GM12892 (cell line): ENCODE measurements at regions not wholly inside any gene's neighbourhood (a gene's known extent, or its start where the extent isn't known, plus 50 kb on each side); places are given as distances from the start of the nearest gene placed in this dataset.

Source experiments
- DNase-seq: peaks from one replicate; pipeline ENCODE4 v3.0.0; 2011; ENCODE audit not compliant: insufficient read length
- FAIRE-seq: peaks from 2 replicates; lab custom pipeline; 2011; peaks lifted over from hg19 to GRCh38; lab: Jason Lieb, UNC
- POLR2A ChIP-seq: IDR thresholded peaks from 2 replicates; pipeline ENCODE4 v1.6.1; 2011; ENCODE audit warnings: low read depth, low read length, control low read depth
- POLR2AphosphoS5 ChIP-seq: IDR thresholded peaks from 2 replicates; pipeline ENCODE4 v1.6.1; 2011; ENCODE audit warnings: low read depth, low read length, control low read depth
- TAF1 ChIP-seq: IDR thresholded peaks from 2 replicates; pipeline ENCODE4 v1.6.1; 2011; ENCODE audit warnings: low read depth, mild to moderate bottlenecking, control low read depth, low read length, borderline replicate concordance

DNA sequence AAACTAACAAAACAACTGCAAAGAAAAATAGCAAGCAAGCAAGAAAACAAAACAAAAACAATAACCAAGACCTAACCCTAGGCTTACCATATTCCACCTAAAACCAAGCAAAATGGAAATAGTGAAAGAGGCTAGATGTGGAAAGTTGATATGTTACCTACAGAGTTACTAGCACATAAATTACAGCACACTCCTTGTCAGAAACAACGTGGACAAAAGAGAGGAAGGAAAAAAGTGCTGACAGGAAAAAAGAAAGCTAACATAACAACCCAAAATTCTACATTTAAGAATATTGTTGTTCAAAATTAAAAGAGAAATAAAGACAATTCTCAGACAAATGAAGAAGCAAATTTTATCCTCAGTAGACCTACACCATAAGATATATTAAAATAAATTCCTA lies 812.8 kb upstream of the NUDT12 start:
- no peak for TF ChIP-seq POLR2AphosphoS5
- TF ChIP-seq TAF1 = no peak
- TF ChIP-seq POLR2A = no peak
- DNase-seq = no peak
- no peak for FAIRE-seq

DNA sequence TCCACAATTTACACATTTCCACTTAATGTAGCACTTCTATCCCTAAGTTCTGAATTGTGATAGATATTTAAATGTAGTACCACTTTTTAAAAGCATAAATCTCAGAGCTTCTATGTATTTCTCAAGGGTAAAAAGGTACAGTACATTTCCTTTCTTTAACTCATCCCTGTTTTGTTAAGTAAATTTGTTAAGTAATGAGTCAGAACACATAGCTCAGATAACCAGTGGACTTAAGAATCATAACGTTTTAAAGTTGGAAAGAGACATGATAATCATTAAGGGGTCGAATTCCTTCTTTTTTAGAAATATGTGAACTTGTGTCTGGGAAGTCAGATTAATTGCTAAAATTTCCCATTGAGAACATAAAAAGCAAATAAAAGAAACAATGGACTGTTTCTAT lies 810.2 kb upstream of the NUDT12 start:
- FAIRE-seq = no peak
- DNase-seq = no peak
- TF ChIP-seq POLR2AphosphoS5 = no peak
- no peak for TF ChIP-seq TAF1

DNA sequence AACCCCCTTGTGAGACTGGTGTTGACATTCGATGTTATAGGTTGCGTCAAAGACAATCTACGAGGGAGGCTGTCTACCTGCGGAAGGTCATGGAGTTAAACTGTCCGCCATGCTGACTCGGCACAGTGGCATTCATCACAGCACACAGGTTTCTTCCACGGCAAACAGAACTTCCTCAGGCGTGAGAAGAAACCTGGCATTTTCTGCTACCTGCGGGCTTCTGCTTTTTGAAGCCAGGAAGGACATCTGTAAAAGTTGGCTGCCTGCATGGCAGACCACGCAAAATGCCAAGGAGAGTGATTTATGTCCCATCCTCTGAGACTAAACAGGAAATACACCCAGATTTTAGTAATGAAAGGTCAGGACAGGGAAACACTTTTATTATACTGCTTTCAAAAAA lies 809.8 kb upstream of the NUDT12 start:
- no peak for DNase-seq
- TF ChIP-seq POLR2AphosphoS5 = no peak
- no peak for TF ChIP-seq POLR2A
- no peak for FAIRE-seq

DNA sequence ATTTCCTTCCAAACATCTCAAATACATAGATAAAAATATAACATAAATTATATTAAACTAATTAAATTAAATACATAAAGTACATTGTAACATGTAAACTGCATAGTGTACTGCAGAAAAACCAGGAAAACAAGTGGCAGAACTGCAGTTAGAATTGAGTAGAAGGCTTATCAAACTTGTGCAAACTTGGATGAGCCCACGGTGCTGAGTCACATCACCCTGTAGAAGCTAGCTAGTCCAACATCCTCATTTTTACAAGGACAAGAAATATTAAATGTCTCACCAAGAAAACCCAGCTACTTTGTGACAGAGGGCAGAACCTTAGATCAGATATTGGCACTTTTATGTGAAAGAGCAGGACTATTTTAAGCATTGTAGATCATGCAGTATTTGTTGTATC lies 807.9 kb upstream of the NUDT12 start:
- no peak for DNase-seq
- no peak for FAIRE-seq
- TF ChIP-seq POLR2AphosphoS5 (no peak), POLR2A (no peak), TAF1 (no peak)

DNA sequence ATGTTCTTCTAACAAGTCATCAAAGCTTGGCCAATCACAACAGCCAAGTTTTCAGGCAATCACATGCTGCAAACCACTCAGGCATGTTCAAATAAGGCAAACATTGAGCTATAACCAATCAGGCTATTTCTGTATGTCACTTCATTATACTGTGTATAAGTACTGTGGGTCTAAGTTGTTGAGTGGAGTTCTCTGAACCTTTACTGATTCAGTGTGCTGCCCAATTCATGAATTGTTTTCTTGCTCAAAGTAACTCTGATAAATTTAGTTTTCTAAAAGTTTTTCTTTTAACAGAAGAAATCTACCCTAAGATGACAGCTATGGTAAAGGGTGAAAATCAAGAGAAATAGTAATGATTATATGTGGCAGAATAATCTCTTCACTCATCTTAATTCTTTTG lies 805.4 kb upstream of the NUDT12 start:
- DNase-seq (no peak), FAIRE-seq (no peak)
- TF ChIP-seq TAF1 = no peak
- TF ChIP-seq POLR2AphosphoS5 = no peak
- no peak for TF ChIP-seq POLR2A

DNA sequence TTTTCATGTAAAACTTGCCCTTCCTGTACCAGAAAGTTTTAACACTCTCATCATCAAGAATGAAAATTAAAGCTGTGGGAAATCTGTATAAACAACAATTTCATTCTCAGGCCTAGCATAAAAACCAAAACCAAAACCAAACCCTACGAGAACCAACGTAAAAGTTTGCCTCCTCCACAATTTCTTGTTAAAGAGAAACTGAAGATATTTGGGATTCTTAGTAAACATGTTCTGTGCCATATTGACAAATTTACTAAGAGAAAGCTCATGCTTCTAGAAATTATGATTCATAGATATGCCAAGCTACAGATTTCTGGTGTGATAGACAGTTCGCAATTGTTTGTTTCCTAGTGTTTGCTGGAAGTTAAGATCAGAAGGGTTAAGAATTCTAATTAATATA lies 801.0 kb upstream of the NUDT12 start:
- DNase-seq (no peak), FAIRE-seq (no peak)
- TF ChIP-seq TAF1 (no peak), POLR2AphosphoS5 (no peak), POLR2A (no peak)

DNA sequence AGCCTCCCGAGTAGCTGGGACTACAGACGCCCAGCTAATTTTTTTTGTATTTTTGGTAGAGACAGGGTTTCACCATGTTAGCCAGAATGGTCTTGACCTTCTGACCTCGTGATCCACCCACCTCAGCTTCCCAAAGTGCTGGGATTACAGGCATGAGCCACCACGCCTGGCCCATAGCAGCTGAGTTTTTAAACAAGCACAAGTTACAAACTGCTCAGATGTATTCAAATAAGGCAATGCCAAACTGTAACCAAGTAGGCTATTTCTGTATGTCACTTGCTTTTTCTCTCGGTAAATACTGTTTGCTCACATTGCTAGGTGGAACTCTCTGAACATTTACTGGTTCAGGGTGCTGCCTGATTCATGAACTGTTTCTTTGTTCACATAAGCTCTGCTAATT lies 799.3 kb upstream of the NUDT12 start:
- DNase-seq (no peak), FAIRE-seq (no peak)
- no peak for TF ChIP-seq POLR2A

DNA sequence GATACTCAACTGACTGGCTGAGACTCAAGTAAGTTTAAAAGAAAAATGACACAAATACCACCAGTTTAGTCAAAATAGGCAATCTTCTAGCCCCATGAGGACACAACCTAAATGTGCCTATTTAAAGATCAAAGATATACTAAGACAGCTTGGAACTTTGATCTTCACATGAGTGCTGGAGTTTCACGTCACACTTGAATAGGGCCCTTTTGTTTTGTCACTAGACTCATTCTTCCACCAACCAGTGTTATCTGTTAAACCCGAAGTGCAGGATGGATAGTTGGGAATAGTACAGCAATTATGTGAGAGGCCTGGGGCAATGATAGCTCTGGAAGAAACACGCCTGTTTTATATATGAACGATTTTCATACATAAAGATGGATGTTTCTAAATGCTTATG lies 792.8 kb upstream of the NUDT12 start:
- no peak for FAIRE-seq
- TF ChIP-seq POLR2A (no peak), TAF1 (no peak), POLR2AphosphoS5 (no peak)
- no peak for DNase-seq

DNA sequence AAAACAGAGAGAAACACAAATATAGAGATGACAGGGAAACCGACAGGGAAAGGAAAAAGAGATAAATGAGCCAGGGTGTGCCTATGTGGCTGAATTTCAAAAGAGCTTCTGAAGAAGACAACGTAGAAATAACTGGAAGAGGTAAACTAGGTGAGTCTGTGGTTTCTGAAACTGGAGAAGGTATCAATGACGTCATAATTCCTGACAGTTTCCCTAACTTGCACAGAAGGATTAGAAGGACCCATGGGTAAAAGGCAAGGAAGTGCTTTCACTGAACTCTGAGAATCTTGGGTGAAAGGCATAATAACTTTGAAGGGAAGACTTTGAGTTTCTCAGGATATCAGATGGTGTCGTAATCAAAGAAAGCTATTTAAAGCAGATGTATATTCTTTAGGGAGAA lies 790.8 kb upstream of the NUDT12 start:
- FAIRE-seq (no peak), DNase-seq (no peak)
- no peak for TF ChIP-seq POLR2AphosphoS5
- no peak for TF ChIP-seq POLR2A
- TF ChIP-seq TAF1 = no peak

DNA sequence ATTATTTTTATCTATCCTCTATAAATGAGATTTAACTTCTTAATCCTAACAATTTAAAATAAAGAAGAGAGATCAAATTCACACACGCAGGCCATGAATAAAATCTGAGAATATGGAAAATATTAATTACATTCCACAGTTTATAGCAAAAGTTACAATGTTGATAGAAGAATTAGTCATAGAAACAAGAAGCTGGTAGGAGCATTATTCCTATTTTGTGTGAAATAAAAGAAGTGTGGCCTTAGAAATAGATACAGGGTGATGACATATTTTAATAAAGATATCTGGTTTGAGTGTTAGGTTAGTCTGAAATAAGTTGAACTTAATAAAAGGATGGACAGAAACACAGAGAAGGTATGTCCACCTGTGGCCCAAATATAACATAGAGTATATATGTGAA lies 790.4 kb upstream of the NUDT12 start:
- no peak for TF ChIP-seq POLR2A
- TF ChIP-seq POLR2AphosphoS5 = no peak
- TF ChIP-seq TAF1 = no peak
- FAIRE-seq = no peak
- DNase-seq = no peak

DNA sequence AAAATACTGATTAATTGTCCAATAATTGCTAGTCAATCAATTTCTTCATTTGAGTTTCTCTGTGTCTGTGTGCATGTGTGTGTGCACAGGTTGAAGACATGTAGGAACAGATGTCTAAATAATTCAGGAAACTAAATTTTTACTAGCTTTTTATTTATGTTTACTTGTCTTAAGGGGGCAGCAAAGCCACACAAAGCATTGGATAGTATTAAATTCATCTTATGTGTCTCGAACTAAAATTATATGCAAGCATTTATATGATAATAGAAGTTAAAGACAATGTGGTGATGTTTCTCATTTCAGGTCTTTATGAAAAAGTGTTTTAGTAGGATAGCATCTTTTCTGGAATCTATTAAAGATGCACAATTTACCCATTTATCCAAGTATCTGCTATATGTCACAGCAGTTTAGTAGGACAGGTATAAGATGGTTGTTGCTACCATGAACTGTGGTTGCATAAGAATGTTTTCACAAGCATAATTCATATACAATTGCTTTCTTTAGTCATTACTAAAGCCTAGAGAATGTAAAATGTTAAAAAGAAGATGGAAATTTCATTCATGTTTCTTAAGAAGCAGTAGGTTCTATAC lies 784.6 kb upstream of the NUDT12 start:
- FAIRE-seq = no peak
- no peak for DNase-seq
- no peak for TF ChIP-seq POLR2AphosphoS5
- no peak for TF ChIP-seq POLR2A
- no peak for TF ChIP-seq TAF1

DNA sequence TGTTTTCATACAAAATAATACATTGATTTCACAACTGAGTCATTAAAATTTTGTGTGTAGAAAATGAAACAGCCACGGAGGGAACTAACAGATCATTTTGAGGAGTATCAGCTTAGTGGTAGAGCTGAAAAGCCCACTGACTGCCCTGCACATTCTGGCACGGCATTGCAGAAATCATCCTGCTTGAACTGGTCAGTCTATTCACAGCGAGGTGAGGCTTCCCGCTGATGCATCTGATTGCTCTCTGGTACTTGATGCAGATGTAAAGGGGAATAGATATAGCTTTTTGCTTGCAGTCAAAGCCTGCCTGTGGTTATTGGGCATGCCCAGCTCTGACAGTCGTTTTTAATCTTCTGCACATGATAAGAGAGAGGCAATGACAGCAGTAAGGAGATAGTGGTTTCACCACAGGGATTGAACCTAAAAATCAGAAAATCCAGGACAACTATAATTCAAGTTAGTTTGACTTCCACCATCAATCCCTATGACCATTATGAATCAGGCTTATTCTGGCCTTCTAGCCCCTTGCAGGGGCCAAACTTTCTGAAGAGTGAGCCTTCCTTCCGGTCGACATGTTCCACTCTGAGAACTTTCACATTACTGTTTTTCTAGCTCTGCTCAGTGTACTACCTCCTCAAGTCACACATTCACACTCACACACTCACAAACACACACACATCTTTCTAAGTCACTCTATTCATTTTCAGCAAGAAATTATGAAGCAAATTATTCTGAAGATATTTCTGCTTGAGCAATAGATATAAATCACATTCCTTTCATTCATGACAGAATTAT lies 782.8 kb upstream of the NUDT12 start:
- no peak for FAIRE-seq
- TF ChIP-seq POLR2AphosphoS5 (no peak), TAF1 (no peak), POLR2A (no peak)
- DNase-seq = no peak
